Osteoblast (primary cell): ENCODE measurements at regions not wholly inside any gene's neighbourhood (a gene's known extent, or its start where the extent isn't known, plus 50 kb on each side); places are given as distances from the start of the nearest gene placed in this dataset.

Experiments
- DNase-seq: peaks from one replicate; pipeline ENCODE4 v3.0.0; 2011; ENCODE audit warnings: low spot score, mixed read lengths; ENCODE audit not compliant: insufficient read length; ENCODE audit errors: missing footprints
- H2AFZ ChIP-seq: 2 replicates; pipeline ENCODE4 v1.6.0; 2011; ENCODE audit warnings: mild to moderate bottlenecking, low read length
- H3K27ac ChIP-seq: 2 replicates; pipeline ENCODE4 v1.5.1; 2011; ENCODE audit warnings: mild to moderate bottlenecking, low read depth, low read length, moderate library complexity
- H3K27me3 ChIP-seq: 2 replicates; pipeline ENCODE4 v1.6.0; 2012; ENCODE audit warnings: mild to moderate bottlenecking, control low read depth, inconsistent platforms, low read length, moderate library complexity; ENCODE audit not compliant: insufficient read depth
- H3K36me3 ChIP-seq: 2 replicates; pipeline ENCODE4 v1.5.1; 2011; ENCODE audit warnings: mild to moderate bottlenecking, low read length, control low read depth, moderate library complexity; ENCODE audit not compliant: insufficient read depth
- H3K4me1 ChIP-seq: 2 replicates; pipeline ENCODE4 v1.5.1; 2011; ENCODE audit warnings: mild to moderate bottlenecking, low read length, control low read depth, moderate library complexity; ENCODE audit not compliant: insufficient read depth
- H3K4me2 ChIP-seq: 2 replicates; pipeline ENCODE4 v1.6.0; 2011; ENCODE audit warnings: mild to moderate bottlenecking, low read length; ENCODE audit not compliant: insufficient read depth
- H3K4me3 ChIP-seq: fragments of 200-600 bp; sonication (generic); 3 replicates; pipeline ENCODE4 v1.5.1; 2012; ENCODE audit warnings: mild to moderate bottlenecking, low read length, inconsistent platforms; ENCODE audit not compliant: insufficient read depth
- H3K79me2 ChIP-seq: 2 replicates; pipeline ENCODE4 v1.6.0; 2012; ENCODE audit warnings: mild to moderate bottlenecking, low read length, control low read depth, inconsistent platforms; ENCODE audit not compliant: insufficient read depth
- H3K9me3 ChIP-seq: 2 replicates; pipeline ENCODE4 v1.5.1; 2011; ENCODE audit warnings: low read depth, low read length, control low read depth
- H4K20me1 ChIP-seq: 2 replicates; pipeline ENCODE4 v1.6.0; 2012; ENCODE audit warnings: mild to moderate bottlenecking, low read length, control low read depth; ENCODE audit not compliant: insufficient read depth
- TF ChIP-seq, protein P1 (sequence below): IDR thresholded peaks from 2 replicates; pipeline ENCODE4 v1.5.1; 2011; ENCODE audit warnings: mild to moderate bottlenecking, low read depth, low read length, moderate library complexity; ENCODE audit errors: extremely low read depth

DNA sequence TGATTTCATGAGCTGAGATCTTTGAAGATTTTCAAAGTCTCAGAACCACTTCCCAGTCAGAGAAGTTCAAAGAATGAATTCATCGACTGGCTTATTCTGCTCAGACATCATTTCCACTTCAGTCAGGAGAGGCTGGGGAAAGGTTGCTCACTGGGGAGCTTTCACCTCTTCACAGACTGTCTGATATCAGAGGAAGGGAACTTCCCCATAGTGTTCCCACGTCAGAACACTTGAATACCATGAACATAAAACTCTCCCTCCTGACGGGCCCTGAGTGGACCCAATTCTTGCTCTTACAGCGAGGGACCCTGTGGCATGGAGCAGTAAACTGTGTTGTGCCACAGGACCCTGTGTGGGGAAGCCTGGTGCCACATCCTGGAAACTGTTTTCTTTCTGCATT, 492.6 kb downstream of the COG6 start:
- H3K36me3 ChIP-seq = no peaks in the 10 kb centered on the region
- DNase-seq = no peak
- no peaks in the 10 kb centered on the region for H3K27me3 ChIP-seq
- no peaks in the 10 kb centered on the region for H3K9me3 ChIP-seq
- no peak overlapping the region for H2AFZ ChIP-seq
- no peak overlapping the region for H3K27ac ChIP-seq
- H3K79me2 ChIP-seq = no peaks in the 10 kb centered on the region
- no peak overlapping the region for H3K4me3 ChIP-seq
- TF ChIP-seq, protein P1, sequence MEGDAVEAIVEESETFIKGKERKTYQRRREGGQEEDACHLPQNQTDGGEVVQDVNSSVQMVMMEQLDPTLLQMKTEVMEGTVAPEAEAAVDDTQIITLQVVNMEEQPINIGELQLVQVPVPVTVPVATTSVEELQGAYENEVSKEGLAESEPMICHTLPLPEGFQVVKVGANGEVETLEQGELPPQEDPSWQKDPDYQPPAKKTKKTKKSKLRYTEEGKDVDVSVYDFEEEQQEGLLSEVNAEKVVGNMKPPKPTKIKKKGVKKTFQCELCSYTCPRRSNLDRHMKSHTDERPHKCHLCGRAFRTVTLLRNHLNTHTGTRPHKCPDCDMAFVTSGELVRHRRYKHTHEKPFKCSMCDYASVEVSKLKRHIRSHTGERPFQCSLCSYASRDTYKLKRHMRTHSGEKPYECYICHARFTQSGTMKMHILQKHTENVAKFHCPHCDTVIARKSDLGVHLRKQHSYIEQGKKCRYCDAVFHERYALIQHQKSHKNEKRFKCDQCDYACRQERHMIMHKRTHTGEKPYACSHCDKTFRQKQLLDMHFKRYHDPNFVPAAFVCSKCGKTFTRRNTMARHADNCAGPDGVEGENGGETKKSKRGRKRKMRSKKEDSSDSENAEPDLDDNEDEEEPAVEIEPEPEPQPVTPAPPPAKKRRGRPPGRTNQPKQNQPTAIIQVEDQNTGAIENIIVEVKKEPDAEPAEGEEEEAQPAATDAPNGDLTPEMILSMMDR = no peak
- H3K4me2 ChIP-seq = no peak overlapping the region
- no peaks in the 10 kb centered on the region for H4K20me1 ChIP-seq
- H3K4me1 ChIP-seq = peaks cover 27% of the 10 kb centered on the region

GRCh38 chr13:40148742-40149141, 493.3 kb downstream of the COG6 start:
- peak overlapping the region; percentile 63 for H3K27ac ChIP-seq
- TF ChIP-seq, protein P1 = no peak
- no peaks in the 10 kb centered on the region for H3K27me3 ChIP-seq
- no peaks in the 10 kb centered on the region for H3K79me2 ChIP-seq
- peaks cover 27% of the 10 kb centered on the region for H3K4me1 ChIP-seq
- peak overlapping the region; percentile 45 for H2AFZ ChIP-seq
- H3K4me2 ChIP-seq = no peak overlapping the region
- H3K36me3 ChIP-seq = no peaks in the 10 kb centered on the region
- DNase-seq = no peak
- no peaks in the 10 kb centered on the region for H4K20me1 ChIP-seq
- H3K9me3 ChIP-seq = no peaks in the 10 kb centered on the region
- no peak overlapping the region for H3K4me3 ChIP-seq

DNA sequence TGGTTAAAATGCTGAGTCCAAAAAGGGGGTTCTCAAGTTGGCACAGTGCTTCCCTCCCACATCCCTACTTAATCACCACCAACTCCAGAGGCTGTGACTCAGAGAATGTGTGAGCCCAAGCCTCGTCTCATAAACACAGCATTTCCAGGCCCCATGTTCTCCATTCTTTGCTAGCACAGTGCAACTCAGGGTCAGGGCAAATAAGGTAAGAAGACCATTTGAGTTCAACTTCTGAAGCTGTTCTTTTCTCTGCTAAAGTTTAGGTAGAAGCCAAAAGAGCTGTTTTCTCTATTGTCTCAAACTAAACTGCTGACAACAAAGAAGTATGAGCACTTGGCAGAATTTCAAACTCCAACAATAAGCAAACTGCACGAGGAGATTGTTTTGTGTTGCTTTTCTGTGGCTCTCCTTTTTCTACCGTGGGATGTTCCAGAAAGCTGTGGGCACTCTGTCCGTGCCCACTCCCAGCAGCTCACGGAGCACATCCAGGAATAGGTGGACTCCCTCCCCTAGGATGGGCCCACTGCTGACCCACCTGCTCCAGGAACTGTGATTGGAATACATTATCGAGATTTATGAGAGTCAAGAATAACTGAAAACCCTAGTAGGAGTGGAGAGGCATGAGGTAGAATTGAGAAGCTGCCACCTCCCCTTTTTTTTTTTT, 494.3 kb downstream of the COG6 start:
- DNase-seq = peak; percentile 94
- Histone ChIP-seq H3K27ac (peak overlapping the region; percentile 63), H3K4me1 (peaks cover 27% of the 10 kb centered on the region), H3K4me3 (no peak overlapping the region), H4K20me1 (no peaks in the 10 kb centered on the region), H3K4me2 (peak overlapping the region; percentile 15), H3K9me3 (no peaks in the 10 kb centered on the region), H2AFZ (peak overlapping the region; percentile 51), H3K36me3 (no peaks in the 10 kb centered on the region), H3K79me2 (no peaks in the 10 kb centered on the region), H3K27me3 (no peaks in the 10 kb centered on the region)
- TF ChIP-seq, protein P1 = no peak

- no peaks in the 10 kb centered on the region for H3K79me2 ChIP-seq
- H3K4me3 ChIP-seq = no peak overlapping the region
- DNase-seq = no peak
- no peak overlapping the region for H3K4me2 ChIP-seq
- H3K36me3 ChIP-seq = no peaks in the 10 kb centered on the region
- H3K27me3 ChIP-seq = no peaks in the 10 kb centered on the region
- no peaks in the 10 kb centered on the region for H4K20me1 ChIP-seq
- H3K9me3 ChIP-seq = no peaks in the 10 kb centered on the region
- peaks cover 27% of the 10 kb centered on the region for H3K4me1 ChIP-seq
- H3K27ac ChIP-seq = no peak overlapping the region
- H2AFZ ChIP-seq = no peak overlapping the region
- TF ChIP-seq, protein P1 = no peak
Observed at GRCh38 chr13:40151673-40152072, 496.2 kb downstream of the COG6 start.
